A673 (cell line): ENCODE measurements at regions not wholly inside any gene's neighbourhood (a gene's known extent, or its start where the extent isn't known, plus 50 kb on each side); places are given as distances from the start of the nearest gene placed in this dataset.

Source experiments
- BruUV-seq: library from RNA; stranded (reverse); fragments of 400-500 nt; replicated peaks from 2 replicates; lab custom pipeline; 2021; lab: Mats Ljungman, UMichigan
- CTCF ChIA-PET: fragments of 300-600 bp; sonication (Branson Sonifier 250); formaldehyde crosslinking; loops from one replicate; lab custom pipeline; 2022; ENCODE audit warnings: antibody characterized with exemption; lab: Charles Lee
- POLR2A ChIA-PET: fragments of 300-600 bp; sonication (Branson Sonifier 250); formaldehyde crosslinking; loops from one replicate; lab custom pipeline; 2022; ENCODE audit warnings: antibody characterized with exemption; ENCODE audit not compliant: low non-redundant PET; lab: Charles Lee
- DNase-seq: peaks from one replicate; pipeline ENCODE4 v3.0.0-alpha.2; 2015; ENCODE audit warnings: low spot score
- H3K27ac ChIP-seq: fragments of 200-600 bp; sonication (generic); 2 replicates; pipeline ENCODE4 v1.5.1; 2016; ENCODE audit warnings: mixed run types, low read depth, mild to moderate bottlenecking, mixed read lengths, antibody characterized with exemption, low read length; ENCODE audit not compliant: poor library complexity, severe bottlenecking
- H3K27me3 ChIP-seq: fragments of 200-600 bp; sonication (generic); replicated peaks from 2 replicates; pipeline ENCODE4 v1.6.1; 2017; ENCODE audit warnings: mixed run types, low read depth, mild to moderate bottlenecking, mixed read lengths, antibody characterized with exemption, low read length; ENCODE audit not compliant: insufficient read depth, poor library complexity
- H3K36me3 ChIP-seq: fragments of 200-600 bp; sonication (generic); 2 replicates; pipeline ENCODE4 v1.6.1; 2016; ENCODE audit warnings: mixed run types, mild to moderate bottlenecking, mixed read lengths, antibody characterized with exemption, low read length; ENCODE audit not compliant: insufficient read depth, poor library complexity, severe bottlenecking
- H3K4me1 ChIP-seq: fragments of 200-600 bp; sonication (generic); 2 replicates; pipeline ENCODE4 v1.6.1; 2017; ENCODE audit warnings: mixed run types, mild to moderate bottlenecking, mixed read lengths, antibody characterized with exemption, low read length; ENCODE audit not compliant: insufficient read depth, poor library complexity, severe bottlenecking
- H3K4me3 ChIP-seq: fragments of 200-600 bp; sonication (generic); 2 replicates; pipeline ENCODE4 v1.5.1; 2016; ENCODE audit warnings: low read depth, mixed run types, mild to moderate bottlenecking, mixed read lengths, low read length; ENCODE audit not compliant: poor library complexity, severe bottlenecking
- H3K9me3 ChIP-seq: fragments of 200-600 bp; sonication (generic); 2 replicates; pipeline ENCODE4 v1.6.1; 2016; ENCODE audit warnings: mixed run types, low read depth, mild to moderate bottlenecking, mixed read lengths, antibody characterized with exemption, low read length; ENCODE audit not compliant: poor library complexity, severe bottlenecking
- CTCF ChIP-seq: fragments of 300-800, 200-600 bp; sonication (generic); conservative IDR thresholded peaks from 2 replicates; pipeline ENCODE4 v1.5.1; 2017; ENCODE audit warnings: low read depth, mild to moderate bottlenecking, antibody characterized with exemption, low read length, moderate library complexity, mixed read lengths
- EZH2 ChIP-seq: fragments of 200-600 bp; sonication (generic); IDR thresholded peaks from 2 replicates; pipeline ENCODE4 v1.6.1; 2017; ENCODE audit warnings: borderline replicate concordance, low read depth, mild to moderate bottlenecking, mixed read lengths, antibody characterized with exemption, low read length; ENCODE audit not compliant: poor library complexity, severe bottlenecking
- intact Hi-C: fragments of 100-400 bp; cut with micrococcal nuclease; formaldehyde crosslinking; loops from one replicate; pipeline ENCODE4 v1.10.0; 2022; ENCODE audit not compliant: unreplicated experiment

DNA sequence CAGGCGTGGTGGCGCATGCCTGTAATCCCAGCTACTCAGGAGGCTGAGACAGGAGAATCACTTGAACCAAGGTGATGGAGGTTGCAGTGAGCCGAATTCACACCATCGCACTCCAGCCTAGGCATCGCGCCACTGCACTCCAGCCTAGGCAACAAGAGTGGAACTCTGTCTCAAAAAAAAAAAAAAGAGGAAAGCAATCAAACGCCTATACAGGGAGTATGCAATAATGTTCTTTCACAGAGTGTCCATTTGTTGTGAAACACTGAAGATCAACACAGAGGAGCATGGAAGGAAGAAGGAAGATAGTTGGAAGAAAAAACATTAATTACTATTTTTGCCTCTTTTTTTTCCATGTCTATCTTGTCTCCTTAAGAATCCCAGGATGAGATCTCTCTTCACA is 113.4 kb downstream of the FBXO8 start:
- H3K36me3 ChIP-seq, result no peaks in the 10 kb centered on the region
- DNase-seq, result no peak
- intact Hi-C loops, result no loop called here
- H3K27ac ChIP-seq, result no peak overlapping the region
- H3K27me3 ChIP-seq, result no peaks in the 10 kb centered on the region
- CTCF ChIA-PET, result no interaction called here
- no peaks in the 10 kb centered on the region for H3K4me1 ChIP-seq
- no peak for TF ChIP-seq EZH2
- TF ChIP-seq CTCF, result no peak
- BruUV-seq, result no TSS peak
- POLR2A ChIA-PET, result no interaction called here
- H3K4me3 ChIP-seq, result no peak overlapping the region
- no peaks in the 10 kb centered on the region for H3K9me3 ChIP-seq

- H3K9me3 ChIP-seq, result no peaks in the 10 kb centered on the region
- intact Hi-C loops, result loop anchor here (5.0 kb wide), 2 partner anchors 165 to 635 kb away; no protein-coding TSS in a partner anchor
- H3K36me3 ChIP-seq, result no peaks in the 10 kb centered on the region
- ChIA-PET CTCF (no interaction called here), POLR2A (no interaction called here)
- BruUV-seq, result no TSS peak
- peak overlapping the region; percentile 17 for H3K4me3 ChIP-seq
- H3K4me1 ChIP-seq, result peaks cover 47% of the 10 kb centered on the region
- TF ChIP-seq EZH2, result no peak
- no peak for TF ChIP-seq CTCF
- H3K27me3 ChIP-seq, result no peaks in the 10 kb centered on the region
- no peak overlapping the region for H3K27ac ChIP-seq
- peak; percentile 66 for DNase-seq
Measured at GRCh38 chr4:174157106-174157607, 126.3 kb downstream of the FBXO8 start.

- TF ChIP-seq EZH2 (no peak), CTCF (peak; percentile 83)
- H3K36me3 ChIP-seq, result no peaks in the 10 kb centered on the region
- ChIA-PET CTCF (no interaction called here), POLR2A (no interaction called here)
- peak; percentile 87 for DNase-seq
- H3K9me3 ChIP-seq, result no peaks in the 10 kb centered on the region
- no TSS peak for BruUV-seq
- no peaks in the 10 kb centered on the region for H3K27me3 ChIP-seq
- no peak overlapping the region for H3K27ac ChIP-seq
- H3K4me1 ChIP-seq, result peaks cover 53% of the 10 kb centered on the region
- intact Hi-C loops, result loop anchor here (1.0 to 5.0 kb wide), 3 partner anchors 164 to 650 kb away; no protein-coding TSS in a partner anchor
- H3K4me3 ChIP-seq, result peak overlapping the region; percentile 17
Measured at GRCh38 chr4:174156239-174156826, 127.1 kb downstream of the FBXO8 start.
